ENCODE measurements at regions not wholly inside any gene's neighbourhood (a gene's known extent, or its start where the extent isn't known, plus 50 kb on each side); places are given as distances from the start of the nearest gene placed in this dataset.
"Not testable (repeated sequence)": the region's sequence is repeated elsewhere in the genome, so short reads cannot be mapped to it uniquely, and the experiment has no call there.

DNA sequence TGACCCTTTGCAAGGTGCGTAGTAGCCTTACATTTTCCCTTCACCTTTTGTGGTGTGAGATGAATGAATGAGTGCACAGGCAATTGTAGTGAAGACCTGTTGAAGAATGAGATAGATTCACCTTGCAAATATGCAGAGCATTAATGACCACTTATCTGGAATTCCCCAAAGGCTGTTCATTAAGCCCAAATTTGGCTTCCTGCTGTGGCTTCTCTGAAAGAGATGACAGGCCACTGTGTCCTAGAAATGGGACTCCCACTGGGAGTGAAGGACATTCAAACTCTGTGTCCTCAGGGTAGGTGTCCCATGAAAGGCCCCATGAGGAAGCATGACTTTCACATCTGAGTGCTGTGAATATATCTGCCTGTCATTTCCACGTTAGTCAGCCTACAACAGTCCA lies 1821.8 kb upstream of the PIK3C3 start:
- DNase-seq (ENCODE audit: low read depth, low spot score) (no peak), FAIRE-seq (no peak)
- dilution Hi-C loops (cut with MboI; ENCODE audit: extremely low pct_ligation_motif_present, low sequenced_read_pairs) (no loop called here), intact Hi-C loops (cut with micrococcal nuclease) (no loop called here)
- Histone ChIP-seq H3K27me3 (ENCODE audit: control insufficient read depth in 2 of 2, insufficient read depth in 2 of 2, low read length in 2 of 2) (no peaks in the 10 kb centered on the region), H3K9me1 (replicated peaks; ENCODE audit: control insufficient read depth, extremely low read depth, insufficient read depth, low read length) (no peaks in the 10 kb centered on the region), H4K20me1 (replicated peaks; ENCODE audit: control insufficient read depth, extremely low read depth, insufficient read depth, low read length) (no peaks in the 10 kb centered on the region), H3K9me3 (replicated peaks; ENCODE audit: control insufficient read depth, insufficient read depth, low read length) (no peaks in the 10 kb centered on the region), H3K4me1 (ENCODE audit: control insufficient read depth, extremely low read depth, insufficient read depth, low read length) (no peaks in the 10 kb centered on the region), H3K27ac (ENCODE audit: insufficient read depth, low read depth, low read length) (no peak overlapping the region), H3K9ac (replicated peaks; ENCODE audit: extremely low read depth, insufficient read depth, low read length) (no peak overlapping the region), H3K36me3 (ENCODE audit: control insufficient read depth in 2 of 2, extremely low read depth in 1 of 2, insufficient read depth in 2 of 2, low read length in 2 of 2) (no peaks in the 10 kb centered on the region), H2AFZ (ENCODE audit: low read depth, low read length) (no peak overlapping the region), H3K79me2 (ENCODE audit: control insufficient read depth, insufficient read depth, low read length) (no peaks in the 10 kb centered on the region), H3K4me3 (replicated peaks in 1 of 3; ENCODE audit: insufficient read depth in 1 of 3, low read depth in 1 of 3, low read length in 3 of 3) (no peak overlapping the region), H3K4me2 (ENCODE audit: insufficient read depth, low read length) (no peak overlapping the region)
- TF ChIP-seq POLR2AphosphoS5 (IDR thresholded peaks at IDR 0.05; ENCODE audit: insufficient read depth, low read depth, low read length) (no peak), JUN (IDR thresholded peaks at IDR 0.05; ENCODE audit: borderline replicate concordance, insufficient read depth, insufficient read length, low read depth) (no peak), FOS (IDR thresholded peaks at IDR 0.05; ENCODE audit: borderline replicate concordance, insufficient read depth, low read length) (no peak), GATA2 (IDR thresholded peaks at IDR 0.05; ENCODE audit: insufficient read depth, insufficient read length, low read depth, low read length) (no peak)
- TF ChIP-seq, protein P1, sequence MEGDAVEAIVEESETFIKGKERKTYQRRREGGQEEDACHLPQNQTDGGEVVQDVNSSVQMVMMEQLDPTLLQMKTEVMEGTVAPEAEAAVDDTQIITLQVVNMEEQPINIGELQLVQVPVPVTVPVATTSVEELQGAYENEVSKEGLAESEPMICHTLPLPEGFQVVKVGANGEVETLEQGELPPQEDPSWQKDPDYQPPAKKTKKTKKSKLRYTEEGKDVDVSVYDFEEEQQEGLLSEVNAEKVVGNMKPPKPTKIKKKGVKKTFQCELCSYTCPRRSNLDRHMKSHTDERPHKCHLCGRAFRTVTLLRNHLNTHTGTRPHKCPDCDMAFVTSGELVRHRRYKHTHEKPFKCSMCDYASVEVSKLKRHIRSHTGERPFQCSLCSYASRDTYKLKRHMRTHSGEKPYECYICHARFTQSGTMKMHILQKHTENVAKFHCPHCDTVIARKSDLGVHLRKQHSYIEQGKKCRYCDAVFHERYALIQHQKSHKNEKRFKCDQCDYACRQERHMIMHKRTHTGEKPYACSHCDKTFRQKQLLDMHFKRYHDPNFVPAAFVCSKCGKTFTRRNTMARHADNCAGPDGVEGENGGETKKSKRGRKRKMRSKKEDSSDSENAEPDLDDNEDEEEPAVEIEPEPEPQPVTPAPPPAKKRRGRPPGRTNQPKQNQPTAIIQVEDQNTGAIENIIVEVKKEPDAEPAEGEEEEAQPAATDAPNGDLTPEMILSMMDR (IDR thresholded peaks at IDR 0.05; ENCODE audit: extremely low read depth in 1 of 2, insufficient read depth in 1 of 2, low read depth in 1 of 2, low read length in 2 of 2), result no peak
- POLR2A ChIA-PET, result no interaction called here
- CTCF ChIA-PET, result interaction anchor here (1.1 to 1.9 kb wide), 2 partner anchors 13 to 26 kb away, joined by 3 to 4 read pairs; no protein-coding TSS in a partner anchor
- BruUV-seq (replicated peaks), result no TSS peak

DNA sequence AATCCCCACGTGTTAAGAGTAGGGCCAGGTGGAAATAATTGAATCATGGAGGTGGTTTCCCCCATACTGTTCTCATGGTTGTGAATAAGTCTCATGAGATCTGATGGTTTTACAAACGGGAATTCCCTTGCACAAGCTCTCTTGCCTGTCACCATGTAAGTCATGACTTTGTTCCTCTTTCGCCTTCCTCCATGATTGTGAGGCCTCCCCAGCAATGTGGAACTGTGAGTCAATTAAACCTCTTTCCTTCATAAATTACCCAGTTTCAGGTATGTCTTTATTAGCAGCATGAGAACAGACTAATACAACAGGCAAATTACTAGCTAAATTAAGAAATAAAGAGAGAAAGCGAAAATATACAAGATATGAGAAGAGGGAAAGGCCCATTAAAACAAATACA lies 1822.6 kb upstream of the PIK3C3 start:
- H3K79me2 ChIP-seq (ENCODE audit: control insufficient read depth, insufficient read depth, low read length); H3K9me3 ChIP-seq (replicated peaks; ENCODE audit: control insufficient read depth, insufficient read depth, low read length); H3K9ac ChIP-seq (replicated peaks; ENCODE audit: extremely low read depth, insufficient read depth, low read length); H3K4me3 ChIP-seq (replicated peaks in 1 of 3; ENCODE audit: insufficient read depth in 1 of 3, low read depth in 1 of 3, low read length in 3 of 3); H3K27ac ChIP-seq (ENCODE audit: insufficient read depth, low read depth, low read length); POLR2A ChIA-PET; H3K9me1 ChIP-seq (replicated peaks; ENCODE audit: control insufficient read depth, extremely low read depth, insufficient read depth, low read length); H3K36me3 ChIP-seq (ENCODE audit: control insufficient read depth in 2 of 2, extremely low read depth in 1 of 2, insufficient read depth in 2 of 2, low read length in 2 of 2); H2AFZ ChIP-seq (ENCODE audit: low read depth, low read length); FAIRE-seq; H4K20me1 ChIP-seq (replicated peaks; ENCODE audit: control insufficient read depth, extremely low read depth, insufficient read depth, low read length); BruUV-seq (replicated peaks); DNase-seq (ENCODE audit: low read depth, low spot score); dilution Hi-C loops (cut with MboI; ENCODE audit: extremely low pct_ligation_motif_present, low sequenced_read_pairs); H3K27me3 ChIP-seq (ENCODE audit: control insufficient read depth in 2 of 2, insufficient read depth in 2 of 2, low read length in 2 of 2); H3K4me1 ChIP-seq (ENCODE audit: control insufficient read depth, extremely low read depth, insufficient read depth, low read length); intact Hi-C loops (cut with micrococcal nuclease); H3K4me2 ChIP-seq (ENCODE audit: insufficient read depth, low read length): not testable (repeated sequence)
- CTCF ChIA-PET, result interaction anchor here (1.1 kb wide), 1 partner anchor 27 kb away, joined by 3 read pairs; no protein-coding TSS in a partner anchor

All from endothelial cell of umbilical vein (primary cell).